ENCODE measurements at regions not wholly inside any gene's neighbourhood (a gene's known extent, or its start where the extent isn't known, plus 50 kb on each side); places are given as distances from the start of the nearest gene placed in this dataset.
"Not testable (repeated sequence)": the region's sequence is repeated elsewhere in the genome, so short reads cannot be mapped to it uniquely, and the experiment has no call there.

- intact Hi-C loops (cut with micrococcal nuclease); H3K4me1 Mint-ChIP-seq; DNase-seq; H3K27ac Mint-ChIP-seq; H3K27me3 Mint-ChIP-seq; H3K36me3 Mint-ChIP-seq (ENCODE audit: low read depth); H3K4me3 Mint-ChIP-seq; H3K9me3 Mint-ChIP-seq: not testable (repeated sequence)
Measured at GRCh38 chrX:140633105-140633504, 76.5 kb upstream of the LINC00632 start.

- DNase-seq: no peak
- Mint-ChIP-seq H3K4me3 (no peak overlapping the region), H3K9me3 (no peaks in the 10 kb centered on the region), H3K36me3 (ENCODE audit: low read depth) (no peaks in the 10 kb centered on the region), H3K4me1 (no peaks in the 10 kb centered on the region), H3K27ac (no peak overlapping the region), H3K27me3 (no peaks in the 10 kb centered on the region)
- intact Hi-C loops (cut with micrococcal nuclease): no loop called here
Measured at GRCh38 chrX:140608111-140608510, 101.4 kb upstream of the LINC00632 start.

GRCh38 chrX:140602140-140602539 lies 97.3 kb upstream of the SOX3 start:
- Mint-ChIP-seq H3K4me3 (no peak overlapping the region), H3K4me1 (no peaks in the 10 kb centered on the region), H3K27ac (no peak overlapping the region), H3K36me3 (ENCODE audit: low read depth) (no peaks in the 10 kb centered on the region), H3K27me3 (no peaks in the 10 kb centered on the region), H3K9me3 (no peaks in the 10 kb centered on the region)
- DNase-seq: no peak
- intact Hi-C loops (cut with micrococcal nuclease): no loop called here

GRCh38 chrX:140599851-140600250 lies 95.0 kb upstream of the SOX3 start:
- H3K9me3 Mint-ChIP-seq: no peaks in the 10 kb centered on the region
- H3K27me3 Mint-ChIP-seq: no peaks in the 10 kb centered on the region
- no peaks in the 10 kb centered on the region for H3K36me3 Mint-ChIP-seq (ENCODE audit: low read depth)
- H3K27ac Mint-ChIP-seq: no peak overlapping the region
- intact Hi-C loops (cut with micrococcal nuclease): no loop called here
- H3K4me3 Mint-ChIP-seq: no peak overlapping the region
- no peaks in the 10 kb centered on the region for H3K4me1 Mint-ChIP-seq
- no peak for DNase-seq

GRCh38 chrX:140589657-140590056 lies 84.8 kb upstream of the SOX3 start:
- no peaks in the 10 kb centered on the region for H3K4me1 Mint-ChIP-seq
- no peaks in the 10 kb centered on the region for H3K36me3 Mint-ChIP-seq (ENCODE audit: low read depth)
- no peak overlapping the region for H3K27ac Mint-ChIP-seq
- H3K4me3 Mint-ChIP-seq: no peak overlapping the region
- intact Hi-C loops (cut with micrococcal nuclease): no loop called here
- DNase-seq: no peak
- no peaks in the 10 kb centered on the region for H3K27me3 Mint-ChIP-seq
- H3K9me3 Mint-ChIP-seq: no peaks in the 10 kb centered on the region

GRCh38 chrX:140586951-140587350 lies 82.1 kb upstream of the SOX3 start:
- Mint-ChIP-seq H3K4me3 (no peak overlapping the region), H3K4me1 (no peaks in the 10 kb centered on the region), H3K27me3 (no peaks in the 10 kb centered on the region), H3K36me3 (ENCODE audit: low read depth) (no peaks in the 10 kb centered on the region), H3K27ac (no peak overlapping the region), H3K9me3 (no peaks in the 10 kb centered on the region)
- no peak for DNase-seq
- intact Hi-C loops (cut with micrococcal nuclease): no loop called here

GRCh38 chrX:140580478-140580877 lies 75.6 kb upstream of the SOX3 start:
- Mint-ChIP-seq H3K36me3 (ENCODE audit: low read depth) (no peaks in the 10 kb centered on the region), H3K9me3 (no peaks in the 10 kb centered on the region), H3K4me1 (no peaks in the 10 kb centered on the region), H3K27ac (no peak overlapping the region), H3K27me3 (no peaks in the 10 kb centered on the region), H3K4me3 (no peak overlapping the region)
- no peak for DNase-seq
- intact Hi-C loops (cut with micrococcal nuclease): no loop called here

GRCh38 chrX:140572724-140573123 lies 67.9 kb upstream of the SOX3 start:
- Mint-ChIP-seq H3K36me3 (ENCODE audit: low read depth) (no peaks in the 10 kb centered on the region), H3K27ac (no peak overlapping the region), H3K4me3 (no peak overlapping the region), H3K27me3 (no peaks in the 10 kb centered on the region), H3K4me1 (no peaks in the 10 kb centered on the region), H3K9me3 (no peaks in the 10 kb centered on the region)
- DNase-seq: peak; percentile 60
- intact Hi-C loops (cut with micrococcal nuclease): loop anchor here (2.0 kb wide), 1 partner anchor 160 kb away; no protein-coding TSS in a partner anchor

GRCh38 chrX:140563893-140564292 lies 59.0 kb upstream of the SOX3 start:
- H3K36me3 Mint-ChIP-seq (ENCODE audit: low read depth): no peaks in the 10 kb centered on the region
- H3K4me1 Mint-ChIP-seq: no peaks in the 10 kb centered on the region
- H3K27ac Mint-ChIP-seq: no peak overlapping the region
- DNase-seq: no peak
- intact Hi-C loops (cut with micrococcal nuclease): no loop called here
- H3K4me3 Mint-ChIP-seq: no peak overlapping the region
- H3K9me3 Mint-ChIP-seq: no peaks in the 10 kb centered on the region
- no peaks in the 10 kb centered on the region for H3K27me3 Mint-ChIP-seq

Measured in activated CD4-positive, alpha-beta T cell treated with anti-CD3 and anti-CD28 coated beads, Interleukin-2, amount 10 ng/mL, durations not matched to agents 24 days and 14 days (primary cell).